ENCODE measurements at regions not wholly inside any gene's neighbourhood (a gene's known extent, or its start where the extent isn't known, plus 50 kb on each side); places are given as distances from the start of the nearest gene placed in this dataset.

DNA sequence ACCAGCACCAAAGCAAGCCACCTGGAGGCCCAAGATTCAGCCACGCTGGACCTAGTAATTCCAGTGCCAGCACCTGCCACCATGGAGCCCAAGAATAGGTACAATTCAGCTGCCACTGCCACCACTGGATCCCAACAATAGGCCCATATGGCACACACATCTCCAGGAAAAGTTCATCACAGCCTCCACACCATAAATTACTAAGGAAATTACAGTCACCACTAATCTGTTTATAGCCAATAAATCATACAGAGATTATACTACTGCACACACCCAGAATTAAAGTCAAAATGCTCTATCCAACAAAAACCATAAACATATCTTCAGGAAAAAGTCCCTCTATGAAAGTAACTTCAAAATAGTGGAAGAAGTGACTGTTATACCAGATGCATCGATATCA, 242.8 kb downstream of the SPATA31D1 start:
- no peak for FAIRE-seq

GRCh38 chr9:82234160-82234943, 245.8 kb downstream of the SPATA31D1 start:
- no peak for FAIRE-seq

DNA sequence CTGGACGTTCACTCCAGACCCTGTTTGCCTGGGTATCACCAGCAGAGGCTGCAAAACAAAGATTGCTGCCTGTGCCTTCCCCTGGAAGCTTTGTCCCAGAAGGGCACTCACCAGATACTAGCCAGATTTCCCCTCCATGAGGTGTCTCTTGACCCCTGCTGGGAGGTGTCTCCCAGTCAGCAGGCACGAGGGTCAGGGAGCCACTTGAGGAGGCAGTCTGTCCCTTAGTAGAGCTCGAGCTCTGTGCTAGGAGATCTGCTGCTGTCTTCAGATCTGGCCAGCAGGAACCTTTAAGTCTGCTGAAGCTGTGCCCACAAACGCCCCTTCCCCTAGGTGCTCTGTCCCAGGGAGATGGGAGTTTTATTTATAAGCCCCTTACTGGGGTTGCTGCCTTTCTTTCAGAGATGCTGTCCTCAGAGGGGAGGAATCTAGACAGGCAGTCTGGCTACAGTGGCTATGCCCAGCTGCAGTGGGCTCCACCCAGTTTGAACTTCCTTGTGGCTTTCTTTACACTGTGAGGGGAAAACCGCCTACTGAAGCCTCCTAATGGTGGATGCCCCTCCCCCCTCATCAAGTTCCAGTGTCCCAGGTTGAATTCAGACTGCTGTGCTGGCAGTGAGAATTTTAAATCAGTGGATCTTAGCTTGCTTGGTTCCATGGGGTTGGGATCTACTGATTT, 253.9 kb downstream of the SPATA31D1 start:
- FAIRE-seq = no peak

DNA sequence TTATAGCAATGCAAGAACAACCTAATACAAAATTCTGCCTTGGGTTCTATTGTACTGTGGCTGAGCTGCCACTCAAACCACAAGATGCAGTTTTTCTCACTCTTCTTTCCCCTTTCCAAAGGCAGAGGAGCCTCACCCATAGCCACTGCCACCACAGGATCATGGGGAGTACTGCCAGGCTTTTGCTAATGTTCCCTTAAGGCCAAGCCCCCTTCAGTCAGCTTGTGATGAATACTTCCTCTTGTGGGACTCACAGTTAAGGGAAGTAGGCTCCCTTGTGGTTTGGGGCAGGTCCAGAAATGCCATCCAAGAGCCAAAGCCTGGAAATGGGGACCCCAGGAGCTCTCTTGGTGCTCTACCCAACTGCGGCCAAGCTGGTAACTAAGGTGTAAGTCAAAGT, 258.7 kb downstream of the SPATA31D1 start:
- no peak for FAIRE-seq

GRCh38 chr9:82252116-82252515, 263.5 kb downstream of the SPATA31D1 start:
- FAIRE-seq = no peak

GRCh38 chr9:82254646-82255367, 266.2 kb downstream of the SPATA31D1 start:
- FAIRE-seq = no peak

- FAIRE-seq = no peak
Measured at GRCh38 chr9:82255481-82256176, 267.1 kb downstream of the SPATA31D1 start.

- FAIRE-seq = no peak
Measured at GRCh38 chr9:82260691-82261090, 272.1 kb downstream of the SPATA31D1 start.

DNA sequence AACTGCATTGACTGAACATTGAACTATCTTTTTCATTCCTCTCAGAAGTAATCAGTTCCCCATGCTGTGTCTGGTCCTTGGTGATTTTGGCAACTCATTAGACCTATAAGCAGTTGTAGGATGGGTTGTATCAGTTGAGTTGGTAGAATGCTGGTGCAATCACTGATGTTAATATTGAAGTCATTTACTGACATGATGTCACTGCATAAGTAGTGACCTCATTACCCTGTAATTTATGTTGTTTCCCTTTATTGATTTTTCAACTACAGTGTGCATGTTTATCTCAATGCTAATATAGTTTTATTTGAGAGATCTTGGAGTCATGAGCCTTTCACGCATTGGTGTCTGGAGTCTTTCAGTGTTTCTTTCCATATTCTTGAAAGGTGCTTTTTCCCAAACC, 275.0 kb downstream of the SPATA31D1 start:
- no peak for FAIRE-seq

DNA sequence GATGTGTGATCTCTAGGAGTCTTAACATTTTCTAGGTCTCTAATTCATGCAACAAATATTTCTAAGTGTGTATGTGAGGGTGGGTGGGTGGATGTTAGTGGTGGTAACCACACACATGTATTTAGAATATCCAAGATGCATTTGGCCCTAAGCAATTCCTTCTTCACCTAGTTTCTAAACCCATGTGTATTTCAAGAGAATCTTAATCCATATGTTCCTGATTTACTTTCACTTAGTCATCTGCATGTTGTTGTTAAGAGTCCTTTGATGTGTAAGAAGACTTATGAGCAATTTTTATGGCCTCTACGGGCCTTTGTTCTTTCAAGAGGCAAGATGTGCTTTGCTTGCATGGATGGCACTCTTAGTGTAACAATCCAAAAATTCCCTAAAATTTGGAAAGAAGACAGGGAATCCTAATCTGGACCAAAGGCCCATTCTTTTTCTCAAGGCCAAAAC, 282.6 kb downstream of the SPATA31D1 start:
- FAIRE-seq = no peak

DNA sequence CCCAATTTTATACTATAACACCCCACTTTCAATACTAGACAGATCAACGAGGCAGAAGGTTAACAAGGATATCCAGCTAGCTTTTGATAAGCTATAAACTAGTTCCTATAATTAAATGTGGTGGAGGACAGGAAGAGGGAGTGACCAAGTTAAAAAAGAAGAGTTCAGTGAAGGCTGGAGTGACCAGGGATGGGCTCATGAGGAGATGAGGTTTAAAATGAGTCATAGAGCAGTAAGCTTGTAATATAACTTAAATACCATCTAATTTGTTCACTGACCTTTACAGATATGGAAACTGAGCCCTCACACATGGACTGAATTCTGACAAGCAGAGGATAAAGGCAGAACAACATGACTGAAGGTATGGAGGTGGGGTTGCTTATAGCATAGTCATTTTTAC, 284.5 kb downstream of the SPATA31D1 start:
- no peak for FAIRE-seq

DNA sequence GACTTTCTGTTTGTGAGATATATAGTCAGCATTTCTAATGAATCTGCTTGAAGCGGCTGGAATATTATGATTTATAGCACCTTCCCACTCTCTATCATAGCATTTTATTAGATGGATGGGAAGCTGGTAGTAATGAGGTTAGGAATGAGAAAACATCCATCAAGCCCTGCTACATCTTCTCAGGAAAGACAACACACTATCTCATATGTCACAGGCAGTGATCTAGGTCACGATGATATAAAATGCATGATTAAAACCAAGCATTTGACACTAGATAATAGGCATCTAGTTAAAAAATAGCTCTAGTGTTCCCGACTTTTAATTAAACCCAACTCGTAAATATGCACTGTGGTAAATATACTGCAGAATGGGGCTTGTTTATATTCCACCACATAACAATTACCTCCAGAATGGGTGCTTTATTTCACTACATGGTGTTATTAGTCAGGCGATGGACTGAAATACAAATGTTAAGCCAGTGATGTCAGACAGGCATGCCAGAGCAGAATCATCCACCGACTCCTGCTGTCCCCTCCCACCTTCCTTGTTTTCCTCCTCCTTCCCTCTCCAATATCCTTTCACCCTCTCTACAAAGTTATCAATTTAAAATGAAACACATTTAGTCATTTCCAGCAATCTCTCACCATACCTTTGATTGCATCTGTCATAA, 286.8 kb downstream of the SPATA31D1 start:
- FAIRE-seq = no peak

DNA sequence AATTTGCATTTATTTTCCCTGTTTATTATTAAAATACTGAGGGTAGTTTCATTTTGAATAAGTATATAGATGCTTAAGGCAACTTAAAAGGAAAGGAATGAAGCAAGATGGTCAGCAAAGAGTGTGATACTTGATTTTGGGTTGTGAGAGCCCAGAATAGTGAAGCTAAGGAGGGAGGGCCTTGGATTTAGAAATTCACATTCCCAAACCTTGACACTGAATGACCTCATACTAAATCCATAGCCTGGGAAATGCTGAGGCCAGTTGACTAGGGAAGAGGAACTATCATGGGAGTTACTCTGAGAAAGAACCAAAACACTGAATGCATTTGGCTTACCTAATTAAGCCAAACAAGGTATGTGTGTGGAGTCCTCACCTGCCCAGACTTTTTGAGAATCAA, 292.5 kb downstream of the SPATA31D1 start:
- FAIRE-seq = no peak

- no peak for FAIRE-seq
Measured at GRCh38 chr9:82284758-82285157, 296.2 kb downstream of the SPATA31D1 start.

- no peak for FAIRE-seq
Measured at GRCh38 chr9:82295181-82295580, 306.6 kb downstream of the SPATA31D1 start.

DNA sequence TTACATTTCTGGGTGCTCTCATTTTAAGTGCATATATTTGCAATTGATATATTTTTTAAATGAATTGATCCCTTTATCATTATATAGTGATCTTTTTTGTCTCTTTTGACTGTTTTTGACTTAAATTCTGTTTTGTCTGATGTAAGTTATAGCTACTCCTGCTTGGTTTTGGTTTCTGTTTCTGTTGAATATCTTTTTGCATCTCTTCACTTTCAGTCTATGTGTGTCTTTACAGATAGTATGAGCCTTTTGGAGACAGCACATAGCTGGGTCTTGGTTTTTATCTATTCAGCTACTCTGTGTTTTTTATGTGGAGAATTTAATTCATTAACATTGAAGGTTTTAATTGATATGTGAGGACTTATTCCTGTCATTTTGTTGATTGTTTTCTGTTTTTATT, 311.3 kb downstream of the SPATA31D1 start:
- no peak for FAIRE-seq

DNA sequence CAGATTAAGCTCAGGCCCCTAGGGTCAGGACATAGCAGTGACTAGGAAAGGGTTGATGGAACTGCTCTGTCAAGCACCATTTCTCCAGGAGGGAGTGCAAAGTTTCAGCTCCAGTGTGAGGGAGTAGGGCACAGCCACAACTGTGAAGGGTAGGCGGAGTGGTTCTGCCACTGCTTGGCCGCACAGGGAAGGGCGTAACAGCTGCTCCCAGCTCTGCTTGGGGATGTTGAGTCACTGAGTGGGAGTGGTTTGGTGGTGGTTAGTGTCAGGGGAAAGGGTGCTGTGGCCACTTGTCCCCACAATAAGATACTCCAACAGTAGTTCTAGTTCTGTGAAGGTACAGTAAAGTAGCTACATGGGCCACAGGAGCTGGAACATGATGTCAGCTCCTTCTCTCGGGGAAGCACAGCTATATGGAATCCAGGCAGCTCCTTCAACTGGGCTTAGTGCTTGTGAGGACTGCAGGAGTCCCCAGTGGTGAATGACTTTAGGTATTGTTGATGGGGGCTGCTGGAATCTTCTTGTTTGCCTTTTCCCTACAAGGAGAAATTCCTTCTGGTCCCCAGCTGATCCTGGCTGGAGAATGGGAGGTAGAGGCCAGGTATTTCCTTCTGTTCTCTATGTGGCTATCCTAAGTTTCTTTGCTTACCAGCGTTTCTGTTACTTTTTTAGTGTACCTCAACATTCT, 314.5 kb downstream of the SPATA31D1 start:
- FAIRE-seq = no peak

DNA sequence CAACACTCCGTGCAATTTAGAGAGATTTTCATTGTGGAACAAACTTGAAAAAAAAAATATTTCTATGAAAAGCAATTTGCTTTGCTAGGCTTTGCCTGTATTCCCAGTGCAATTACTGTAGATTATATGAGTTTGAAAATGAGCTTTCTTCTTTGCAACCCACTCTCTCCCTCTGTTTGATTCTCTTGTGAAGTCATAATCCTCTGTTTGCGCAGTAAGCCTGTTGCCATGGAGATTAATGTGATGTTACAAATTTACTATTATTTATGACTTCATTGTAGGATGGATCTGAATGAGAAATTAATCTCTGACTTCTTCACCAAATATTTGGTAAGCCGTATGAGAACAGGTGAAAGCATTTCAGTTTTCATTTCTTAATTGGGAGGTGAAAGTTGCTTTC, 320.3 kb downstream of the SPATA31D1 start:
- FAIRE-seq = no peak

GRCh38 chr9:82313697-82314096, 325.1 kb downstream of the SPATA31D1 start:
- FAIRE-seq = no peak

GRCh38 chr9:82320566-82320965, 332.0 kb downstream of the SPATA31D1 start:
- no peak for FAIRE-seq

DNA sequence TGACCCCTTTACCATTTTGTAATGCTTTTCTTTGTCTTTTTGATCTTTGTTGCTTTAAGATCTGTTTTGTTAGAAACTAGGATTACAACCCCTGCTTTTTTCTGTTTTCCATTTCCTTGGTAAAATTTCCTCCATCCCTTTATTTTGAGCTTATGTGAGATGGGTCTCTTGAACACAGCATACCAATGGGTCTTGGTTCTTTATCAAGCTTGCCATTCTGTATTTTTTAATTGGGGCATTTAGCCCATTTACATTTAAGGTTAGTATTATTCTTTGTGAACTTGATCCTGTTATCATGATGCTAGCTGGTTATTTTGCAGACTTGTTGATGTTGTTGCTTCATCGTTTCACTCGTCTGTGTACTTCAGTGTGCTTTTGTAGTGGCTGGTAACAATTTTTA, 337.3 kb downstream of the SPATA31D1 start:
- no peak for FAIRE-seq

- FAIRE-seq = no peak
Measured at GRCh38 chr9:82327641-82328040, 339.1 kb downstream of the SPATA31D1 start.
